NCI-H2196 treated with DMSO at 0.1 percent for 48 hours (cell line): ENCODE measurements at regions not wholly inside any gene's neighbourhood (a gene's known extent, or its start where the extent isn't known, plus 50 kb on each side); places are given as distances from the start of the nearest gene placed in this dataset.

Source experiments
- DNase-seq: peaks from one replicate; lab custom pipeline; 2025; ENCODE audit not compliant: unreplicated experiment; lab: John Stamatoyannopoulos, UW

DNA sequence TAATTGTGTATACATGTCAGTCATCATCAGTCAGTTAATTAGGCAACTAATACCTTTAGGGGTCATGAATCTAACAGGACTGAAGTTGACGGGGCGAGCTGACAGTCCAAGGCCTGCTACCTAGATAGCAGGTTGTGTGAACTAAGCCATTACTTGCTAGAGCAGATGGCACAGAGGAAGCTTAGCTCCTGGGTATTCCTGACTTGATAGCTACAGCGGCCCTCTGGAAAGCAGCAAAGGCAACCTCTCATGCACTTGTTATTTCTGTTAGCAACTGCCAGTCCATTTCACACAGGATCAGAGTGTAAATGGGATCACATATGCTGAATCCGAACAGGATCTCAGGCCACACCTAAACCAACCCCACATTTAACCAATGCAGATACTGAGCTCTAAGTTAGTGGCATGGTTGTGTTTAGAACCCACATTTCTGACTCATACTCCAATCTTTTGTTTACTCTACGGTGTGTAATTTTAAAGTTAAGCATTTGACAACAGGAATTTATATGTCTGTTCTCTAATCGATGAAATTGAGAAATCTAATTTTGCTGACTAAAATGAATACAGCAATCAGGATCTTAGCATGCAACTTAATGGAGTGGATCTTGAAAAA, 521.3 kb upstream of the ZNF608 start:
- no peak for DNase-seq

DNA sequence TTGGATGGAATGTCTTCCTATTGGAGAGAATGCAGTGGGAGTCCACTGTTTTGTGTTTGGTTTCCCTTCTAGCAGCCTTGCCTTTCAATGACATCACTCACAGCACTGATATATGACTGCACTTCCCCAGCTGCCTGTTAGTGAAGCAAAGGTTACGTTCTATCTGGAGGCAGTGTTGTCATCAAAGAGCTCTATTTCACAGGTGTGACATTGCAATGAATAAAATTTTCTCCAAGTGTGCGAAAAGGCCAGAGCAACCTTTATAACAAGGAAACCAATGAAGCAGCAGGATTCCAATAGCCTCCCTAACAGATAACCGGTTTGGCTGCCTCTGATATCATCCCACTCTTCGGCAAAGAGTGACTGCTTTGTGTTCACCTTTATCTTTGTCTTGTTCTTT, 523.5 kb upstream of the ZNF608 start:
- no peak for DNase-seq

DNA sequence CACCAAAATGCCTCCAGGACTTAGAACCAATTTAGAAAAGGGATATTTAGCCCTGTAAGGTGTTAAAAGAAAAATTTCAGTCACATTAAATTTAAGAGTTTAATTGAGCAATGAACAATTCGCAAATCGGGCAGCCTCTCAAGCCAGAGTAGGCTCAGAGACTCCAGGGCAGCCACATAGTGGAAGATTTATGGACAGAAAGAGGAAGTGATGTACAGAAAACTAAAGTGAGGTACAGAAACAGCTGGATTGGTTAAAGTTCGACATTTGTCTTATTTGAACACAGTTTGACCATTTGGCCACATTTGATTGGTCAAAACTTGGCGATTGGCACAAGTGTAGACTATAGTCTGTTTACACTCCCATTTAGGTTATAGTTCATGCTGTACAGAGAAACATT, 525.9 kb upstream of the ZNF608 start:
- no peak for DNase-seq

DNA sequence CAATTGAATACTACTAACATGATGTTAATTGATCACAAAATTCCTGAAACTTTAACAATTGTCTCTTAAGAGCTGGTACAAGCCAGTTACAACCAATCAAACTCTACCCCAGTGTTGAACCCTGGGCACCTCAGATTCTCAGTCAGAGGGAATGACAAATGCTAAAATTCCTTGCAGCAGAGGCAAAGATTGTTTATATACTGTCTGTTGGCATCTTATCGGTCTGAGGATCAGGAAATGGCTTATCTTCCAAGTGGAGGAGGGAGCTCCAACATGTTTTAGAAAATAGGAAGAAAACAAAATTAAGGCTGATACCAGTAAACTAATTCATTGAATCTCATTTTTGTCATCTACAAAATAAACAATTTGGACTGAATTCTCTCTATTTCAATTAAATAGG, 527.8 kb upstream of the ZNF608 start:
- no peak for DNase-seq

DNA sequence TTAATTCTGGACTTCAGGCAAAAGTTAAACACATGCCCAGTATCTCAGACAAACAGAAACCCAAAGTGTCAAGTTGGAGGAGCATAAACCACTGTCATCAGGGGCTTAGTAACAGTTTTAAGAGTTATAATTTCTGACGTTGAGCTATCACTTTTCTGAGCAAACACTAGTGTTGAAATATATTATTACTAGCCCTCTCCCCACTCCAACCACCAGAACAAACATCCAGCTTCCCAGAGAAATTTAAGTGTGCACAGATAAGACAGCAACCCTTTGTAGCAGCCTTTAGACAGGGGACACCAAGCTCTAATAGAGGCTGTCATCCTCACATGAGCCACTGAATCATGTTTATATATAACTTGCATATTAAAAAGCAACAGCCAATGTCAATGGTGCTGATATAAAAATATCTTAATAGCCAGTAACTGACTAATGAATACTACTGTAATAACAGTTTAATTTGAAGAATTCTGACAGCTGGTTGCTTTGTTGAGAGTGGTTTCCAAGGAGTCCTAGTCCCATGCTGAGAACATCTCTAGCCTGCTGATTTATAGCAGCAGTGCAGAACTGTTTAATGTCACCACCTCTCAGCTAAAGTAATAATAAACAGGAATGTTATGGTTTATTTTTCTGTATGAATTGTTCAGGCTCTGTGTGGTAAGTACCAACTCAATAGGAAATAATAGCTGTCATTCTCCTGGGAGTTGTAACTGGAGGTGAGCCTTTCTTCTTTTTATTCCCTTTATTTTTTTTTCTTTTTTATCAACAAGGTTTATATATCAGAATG, 528.7 kb upstream of the ZNF608 start:
- DNase-seq = no peak

DNA sequence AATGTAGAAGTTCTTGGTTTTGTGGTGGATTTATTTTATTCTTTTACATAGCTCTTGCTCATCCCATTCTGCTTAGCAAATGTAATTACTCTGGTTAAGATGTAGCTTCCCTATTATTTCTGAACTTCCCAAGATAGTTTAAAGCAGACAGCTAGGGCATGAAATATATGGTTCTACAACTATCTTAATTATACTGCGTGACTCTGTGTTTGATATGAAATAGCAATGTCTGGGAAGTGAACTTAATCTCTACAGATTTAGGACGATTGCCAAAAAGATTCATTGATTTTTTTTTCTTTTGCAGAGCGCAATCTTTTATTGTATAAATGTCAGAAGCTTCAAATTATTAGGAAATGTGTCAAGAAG, 529.3 kb upstream of the ZNF608 start:
- DNase-seq = no peak

DNA sequence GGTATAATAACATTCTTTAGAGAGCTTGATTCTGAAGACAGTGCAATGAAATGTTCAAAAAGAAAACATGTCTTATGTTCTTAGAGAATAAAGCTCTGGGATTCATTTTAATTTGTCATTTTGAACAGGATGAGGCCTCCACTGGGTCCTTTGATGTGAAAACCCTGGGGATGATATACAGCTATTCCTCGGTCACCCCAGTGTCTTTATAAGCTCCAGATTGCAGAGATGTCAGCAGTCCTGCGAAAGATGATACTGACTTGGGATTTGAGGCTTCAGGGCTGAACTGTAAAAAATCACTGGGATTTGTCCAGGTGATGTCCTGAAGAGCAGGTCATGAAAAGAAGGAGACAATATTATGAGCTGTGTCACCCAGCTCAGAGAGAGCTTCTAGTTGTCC, 529.7 kb upstream of the ZNF608 start:
- DNase-seq = no peak

DNA sequence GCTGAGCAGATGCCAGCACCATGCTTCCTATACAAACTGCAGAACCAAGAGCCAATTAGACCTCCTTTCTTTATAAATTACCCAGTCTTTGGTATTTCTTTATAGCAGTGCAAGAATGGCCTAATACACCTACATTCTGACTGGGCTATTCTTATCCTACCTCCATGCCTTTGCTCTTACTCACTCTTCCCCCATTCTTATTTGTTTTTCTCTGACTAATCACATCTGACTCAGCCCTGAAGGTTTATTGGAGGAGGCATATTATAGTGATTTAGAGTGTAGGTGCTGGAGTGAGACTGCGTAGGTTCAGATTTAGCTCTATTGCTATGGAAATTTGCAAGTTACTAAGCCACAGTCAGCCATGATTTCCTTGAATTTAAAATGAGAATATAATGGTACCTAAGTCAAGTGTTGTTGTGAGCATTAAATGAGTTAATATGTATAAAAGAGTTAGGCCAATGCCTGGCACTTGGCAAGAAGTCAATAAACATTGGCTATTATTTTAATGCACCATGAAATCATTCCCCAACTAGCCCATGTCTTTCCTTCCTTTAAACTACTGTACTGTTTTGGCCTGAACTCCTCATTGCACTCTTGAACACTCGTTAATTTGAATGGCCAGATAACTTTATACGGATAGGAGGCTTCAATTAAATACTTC, 531.2 kb upstream of the ZNF608 start:
- DNase-seq = no peak

DNA sequence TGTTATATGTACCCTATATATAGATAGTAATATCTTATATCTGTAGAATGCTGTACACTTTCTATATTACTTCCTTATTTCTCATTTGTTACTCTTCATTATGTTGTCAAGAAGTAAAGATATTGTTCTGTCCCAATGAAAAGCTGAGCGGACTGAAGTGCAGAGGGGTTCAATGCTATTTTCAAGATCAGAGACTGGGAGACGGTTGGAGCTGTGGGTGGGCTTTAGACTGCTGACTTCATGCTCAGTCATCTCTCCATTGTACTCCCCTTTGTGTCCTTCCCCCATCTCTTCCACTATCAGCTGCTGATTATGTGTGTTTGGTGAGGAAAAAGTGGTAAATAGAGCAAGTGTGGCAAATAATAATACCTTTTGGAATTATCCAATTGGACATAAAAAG, 532.3 kb upstream of the ZNF608 start:
- no peak for DNase-seq

DNA sequence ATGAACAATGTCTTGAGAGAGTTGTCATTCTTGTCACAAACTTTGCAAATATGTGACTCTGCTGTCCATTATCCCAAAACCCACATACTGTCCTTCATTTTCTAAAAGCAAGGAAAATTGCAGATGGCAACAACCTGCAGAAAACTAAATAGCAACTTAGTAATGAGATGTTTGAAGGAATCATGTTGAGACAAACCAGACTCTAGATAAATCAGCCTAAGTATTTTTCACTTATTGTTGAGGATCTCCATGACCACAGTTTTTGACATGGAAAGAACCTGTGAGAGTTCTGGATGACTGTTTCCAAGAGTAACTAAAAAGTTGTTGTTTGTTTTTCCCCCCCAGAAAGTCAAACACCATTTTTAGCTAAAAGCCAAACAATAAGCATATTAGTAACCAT, 535.2 kb upstream of the ZNF608 start:
- DNase-seq = no peak

DNA sequence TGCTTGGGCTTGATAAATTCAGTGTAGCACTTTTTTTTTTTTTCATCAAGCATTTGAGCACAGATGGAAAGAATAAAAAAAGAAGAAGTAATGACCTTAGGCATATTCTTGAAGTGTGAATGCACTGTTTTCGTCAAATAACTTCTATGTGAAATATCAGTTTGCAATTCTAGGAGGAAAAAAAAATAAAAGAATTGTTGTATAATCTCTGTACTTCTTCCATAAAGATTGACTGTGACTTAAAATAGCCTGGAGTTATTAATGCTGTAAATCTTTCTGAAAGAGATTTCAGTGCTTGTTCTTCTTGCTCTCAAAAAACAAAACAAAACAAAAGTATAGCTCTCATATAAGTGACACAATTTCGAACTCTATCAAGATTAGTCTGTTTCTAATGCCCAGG, 536.9 kb upstream of the ZNF608 start:
- DNase-seq = no peak

DNA sequence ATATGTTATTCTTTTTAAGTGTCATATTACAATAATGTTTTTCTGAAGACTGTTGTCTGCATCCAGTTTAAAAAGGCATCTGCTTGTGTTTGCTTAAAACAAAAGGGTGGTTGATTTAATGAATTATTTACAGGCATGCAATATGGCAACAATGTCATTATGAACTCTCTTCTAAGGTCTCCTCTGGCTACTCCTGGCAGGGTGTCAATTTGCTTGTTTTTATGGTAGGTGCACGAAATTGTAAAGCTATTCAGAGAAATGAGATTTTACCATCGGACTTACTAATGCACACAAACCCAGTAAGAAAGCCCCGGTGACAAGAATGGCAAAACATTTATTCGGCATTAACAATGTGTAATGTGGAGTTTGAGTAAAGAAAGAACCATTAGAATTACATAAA, 539.8 kb upstream of the ZNF608 start:
- no peak for DNase-seq

DNA sequence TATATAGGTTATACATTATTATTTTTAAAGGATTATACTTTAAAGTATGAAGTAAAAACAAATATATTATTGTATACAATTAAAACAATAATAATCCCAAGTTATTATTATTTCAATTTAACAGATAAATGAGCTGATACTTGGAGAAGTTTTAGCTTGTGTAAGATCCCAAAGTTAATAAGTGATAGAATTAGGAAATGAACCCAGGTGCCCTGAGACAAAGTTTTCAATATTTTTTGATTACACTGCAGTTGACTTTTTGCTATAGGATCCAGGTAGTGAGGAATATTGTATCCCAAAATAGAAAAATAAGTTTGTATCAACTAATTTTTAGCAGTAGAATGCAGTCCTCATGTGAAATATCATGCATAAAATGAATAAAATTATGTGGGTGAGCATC, 543.2 kb upstream of the ZNF608 start:
- DNase-seq = no peak

DNA sequence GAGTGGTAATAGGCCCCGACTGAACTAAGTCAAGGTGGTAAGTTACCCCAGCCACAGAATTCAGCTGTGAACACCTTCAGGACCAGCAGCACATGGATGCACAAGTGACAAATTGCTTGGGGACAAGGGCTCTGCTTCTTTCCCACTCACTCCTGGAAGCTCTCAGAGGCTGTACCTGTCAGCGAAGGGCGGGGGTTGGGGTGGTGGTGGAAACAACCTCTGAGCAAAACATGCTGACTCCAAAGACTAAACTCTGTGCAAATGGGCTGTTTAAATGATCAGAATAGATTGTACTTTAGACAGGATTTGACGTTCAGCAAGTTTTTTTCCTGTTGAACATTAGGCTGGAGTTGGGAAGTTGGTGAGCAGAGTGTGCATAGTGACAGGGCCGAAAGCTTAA, 544.5 kb upstream of the ZNF608 start:
- no peak for DNase-seq

DNA sequence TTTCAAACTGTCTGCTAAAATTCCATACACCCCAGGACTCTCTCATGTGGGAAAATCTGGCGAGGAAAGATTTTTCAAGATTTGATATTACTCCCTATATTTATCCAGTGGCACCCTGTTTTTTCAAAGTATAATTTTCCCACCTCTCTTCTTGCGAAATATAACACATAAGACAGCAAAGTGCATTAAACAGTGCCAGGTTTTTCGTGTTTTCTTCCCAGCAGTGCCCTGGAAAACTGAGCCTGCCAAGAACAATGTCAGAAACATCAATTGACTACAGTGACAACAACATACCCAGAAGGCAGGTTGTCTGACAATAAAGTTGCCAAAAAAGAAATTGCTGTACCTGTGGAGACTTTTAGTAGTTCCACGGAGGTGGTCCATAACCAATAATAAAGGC, 545.0 kb upstream of the ZNF608 start:
- no peak for DNase-seq

DNA sequence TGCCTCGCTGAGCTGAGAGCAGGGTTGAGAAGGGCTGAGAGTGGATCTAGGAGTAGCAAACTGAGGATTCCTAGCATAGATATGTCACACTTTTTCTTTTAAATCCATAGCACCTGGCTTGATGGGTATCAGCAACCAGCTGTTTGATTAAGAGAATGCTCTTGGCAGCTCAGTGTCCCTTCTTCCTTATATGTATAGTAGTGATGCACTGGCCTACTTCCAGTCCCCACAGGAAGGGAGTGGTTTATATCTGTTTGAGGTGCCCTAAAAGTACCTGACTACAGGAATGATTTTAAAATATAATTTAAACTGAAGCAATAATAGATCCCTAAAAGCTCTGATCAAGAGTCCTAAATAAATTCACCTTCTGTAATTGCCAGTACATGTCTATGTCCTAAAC, 546.8 kb upstream of the ZNF608 start:
- DNase-seq = no peak

DNA sequence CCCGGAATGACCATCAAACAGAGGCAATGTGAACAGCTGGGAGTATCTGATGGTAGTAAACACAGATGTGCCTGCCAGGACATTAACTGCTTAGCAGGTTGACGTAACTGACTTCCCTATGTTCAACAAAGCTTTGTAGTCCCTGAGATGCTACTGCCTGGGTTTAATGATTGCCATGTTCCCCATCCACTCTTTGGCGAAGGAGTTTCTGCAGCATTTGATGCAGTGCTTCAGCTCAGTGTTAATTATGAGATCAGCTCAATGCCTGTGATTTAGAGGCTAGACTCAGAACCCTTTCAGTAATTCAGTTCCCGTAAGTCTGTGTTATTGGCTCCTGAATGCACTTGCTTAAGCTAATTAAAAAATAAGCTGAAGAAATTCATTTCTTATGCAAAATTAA, 547.3 kb upstream of the ZNF608 start:
- DNase-seq = no peak

DNA sequence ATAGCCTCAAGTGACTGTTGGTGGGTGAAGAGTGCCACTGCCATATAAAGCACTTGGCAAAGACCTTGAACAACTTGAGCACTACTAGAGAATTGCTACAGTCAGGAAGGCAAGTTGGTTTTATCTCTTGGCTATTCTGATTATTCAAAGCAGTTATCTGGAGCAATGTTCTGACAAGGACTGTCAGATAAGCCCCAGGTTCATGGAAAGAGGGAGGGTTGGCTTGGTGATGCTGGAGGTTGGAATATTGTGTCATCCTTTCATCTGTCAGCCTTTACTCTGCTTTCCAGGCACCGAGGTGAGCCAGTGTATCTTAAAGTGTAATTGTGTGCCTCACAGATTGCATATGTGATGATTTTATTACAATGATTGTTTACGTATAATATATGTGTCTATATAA, 548.4 kb upstream of the ZNF608 start:
- no peak for DNase-seq

DNA sequence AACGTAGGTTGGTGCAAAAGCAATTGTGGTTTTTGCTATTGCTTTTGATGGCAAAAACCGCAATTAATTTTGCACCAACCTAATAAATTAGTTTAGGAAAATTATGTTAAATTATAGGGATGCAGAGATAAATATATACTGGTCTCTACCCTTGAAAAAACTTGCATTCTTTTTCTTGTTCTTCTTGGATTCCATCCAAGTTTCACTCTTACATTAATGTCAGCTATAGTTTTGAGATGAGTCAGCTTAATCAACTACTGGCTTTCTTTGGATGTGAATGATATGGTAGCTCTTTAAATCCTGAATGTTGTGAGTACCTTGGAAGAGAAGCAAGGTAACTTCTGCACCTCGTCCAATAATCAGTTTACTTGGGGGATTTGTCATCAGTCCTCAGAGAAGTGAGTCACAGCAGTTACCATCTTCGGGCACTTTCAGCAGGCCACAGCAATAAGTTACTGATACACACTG, 549.0 kb upstream of the ZNF608 start:
- no peak for DNase-seq

DNA sequence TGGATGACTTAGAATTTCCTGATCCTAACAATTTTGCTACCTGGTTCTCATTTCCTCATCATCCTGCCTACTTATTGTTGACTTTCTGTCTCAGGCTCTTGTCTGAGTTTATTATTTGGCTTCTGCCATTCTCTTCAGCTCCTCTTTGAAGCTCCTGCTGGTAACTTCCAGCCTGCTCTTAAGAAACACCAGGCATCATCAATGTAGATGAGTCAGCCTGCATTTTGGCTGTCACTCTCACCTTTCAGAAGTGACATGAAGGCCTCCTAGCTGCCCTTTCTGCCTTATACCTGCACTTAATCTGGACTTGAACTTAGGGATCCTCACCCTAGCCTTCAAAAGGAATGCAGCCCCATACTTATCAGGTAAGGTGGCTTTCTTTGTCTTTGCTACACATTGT, 551.8 kb upstream of the ZNF608 start:
- DNase-seq = no peak

DNA sequence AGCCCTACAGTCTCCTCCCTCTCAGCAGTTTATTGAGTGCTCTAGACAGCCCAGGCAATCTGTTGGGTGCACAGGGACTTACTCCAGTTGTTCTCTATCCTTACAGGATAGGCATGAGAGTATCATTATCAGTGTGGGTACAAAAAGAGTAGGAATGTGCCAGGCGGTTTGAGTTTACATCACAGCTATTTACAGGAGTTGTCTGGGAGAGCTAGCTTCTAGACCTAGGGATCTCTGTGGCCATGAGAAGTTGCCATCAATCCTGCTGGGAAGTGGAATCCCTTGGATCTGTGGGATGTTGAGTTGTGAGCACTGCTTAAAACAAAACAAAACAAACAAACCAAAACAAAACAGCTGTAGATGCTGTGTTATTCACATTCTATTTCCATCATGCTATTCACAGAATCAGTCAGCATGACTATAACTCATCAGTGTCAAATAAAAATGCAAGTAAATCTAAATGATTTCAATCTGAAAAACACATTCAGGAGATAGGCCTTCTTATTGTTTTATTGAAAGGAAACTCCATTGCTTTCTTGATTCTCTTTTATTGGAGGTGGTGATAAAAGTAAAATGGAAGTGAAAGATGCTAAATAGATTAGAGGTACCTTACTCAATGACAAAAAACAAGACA, 552.4 kb upstream of the ZNF608 start:
- DNase-seq = no peak

DNA sequence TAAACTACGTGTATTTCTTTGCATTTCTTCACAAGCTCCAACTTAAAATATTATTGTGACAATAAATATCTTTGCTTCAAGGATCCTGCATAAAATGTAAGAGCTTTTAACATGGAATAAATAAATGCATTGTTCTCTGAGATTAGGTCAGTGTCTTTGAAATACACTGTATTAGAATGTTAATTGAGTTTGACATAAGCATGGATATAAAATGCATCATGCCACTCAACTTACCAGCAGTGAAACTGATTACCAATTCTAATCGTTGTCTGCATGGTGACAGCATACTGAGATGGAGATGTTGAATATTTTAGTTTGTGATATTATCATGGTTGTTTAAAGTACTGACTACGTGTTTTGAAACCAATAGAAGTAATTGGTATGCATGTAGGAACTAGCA, 555.3 kb upstream of the ZNF608 start:
- no peak for DNase-seq
